Endothelial cell of hepatic sinusoid (primary cell): ENCODE measurements at regions not wholly inside any gene's neighbourhood (a gene's known extent, or its start where the extent isn't known, plus 50 kb on each side); places are given as distances from the start of the nearest gene placed in this dataset.

ENCODE experiments used
- in situ Hi-C: cut with HindIII; loops from 2 replicates; pipeline ENCODE4 v1.10.0; 2017; ENCODE audit warnings: low sequenced_read_pairs

DNA sequence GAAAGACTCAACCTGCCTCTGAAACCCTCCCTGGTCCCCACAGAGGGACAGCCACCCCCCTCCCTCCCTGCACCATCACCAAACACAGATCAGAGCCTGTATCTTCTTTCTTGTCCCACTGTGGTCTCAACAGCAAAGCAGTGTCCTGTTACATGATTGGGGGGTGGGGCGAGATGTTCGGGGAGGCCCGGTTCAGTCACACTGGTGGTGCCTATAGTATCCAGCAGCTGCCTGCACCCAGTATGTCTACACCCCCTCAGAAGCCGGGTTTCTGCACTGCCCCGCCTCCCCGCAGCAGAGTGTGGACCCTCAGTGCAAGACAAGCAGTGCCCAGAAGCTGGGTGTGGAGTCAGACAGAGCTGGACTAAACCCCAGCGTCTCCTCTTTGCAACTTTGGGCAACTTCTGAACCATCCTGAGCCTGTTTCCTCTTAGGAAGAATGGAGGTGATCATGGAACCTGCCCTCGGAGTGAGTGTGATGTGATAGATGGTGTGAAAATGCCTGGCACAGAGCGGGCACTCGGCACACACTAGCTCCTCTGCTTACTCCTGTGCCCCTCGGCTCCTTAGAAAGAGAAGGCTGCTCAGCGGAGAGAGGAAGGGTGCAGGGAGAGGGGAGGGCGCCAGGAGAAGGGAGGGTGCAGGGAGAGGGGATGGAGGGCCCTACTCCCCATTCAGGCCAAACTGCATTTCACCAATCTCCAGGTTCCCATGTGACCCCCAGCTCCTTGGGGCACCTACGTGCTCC is 84.0 kb upstream of the TNRC6C start:
- in situ Hi-C loops = loop anchor here (5.0 kb wide), 1 partner anchor 62 kb away; no protein-coding TSS in a partner anchor

DNA sequence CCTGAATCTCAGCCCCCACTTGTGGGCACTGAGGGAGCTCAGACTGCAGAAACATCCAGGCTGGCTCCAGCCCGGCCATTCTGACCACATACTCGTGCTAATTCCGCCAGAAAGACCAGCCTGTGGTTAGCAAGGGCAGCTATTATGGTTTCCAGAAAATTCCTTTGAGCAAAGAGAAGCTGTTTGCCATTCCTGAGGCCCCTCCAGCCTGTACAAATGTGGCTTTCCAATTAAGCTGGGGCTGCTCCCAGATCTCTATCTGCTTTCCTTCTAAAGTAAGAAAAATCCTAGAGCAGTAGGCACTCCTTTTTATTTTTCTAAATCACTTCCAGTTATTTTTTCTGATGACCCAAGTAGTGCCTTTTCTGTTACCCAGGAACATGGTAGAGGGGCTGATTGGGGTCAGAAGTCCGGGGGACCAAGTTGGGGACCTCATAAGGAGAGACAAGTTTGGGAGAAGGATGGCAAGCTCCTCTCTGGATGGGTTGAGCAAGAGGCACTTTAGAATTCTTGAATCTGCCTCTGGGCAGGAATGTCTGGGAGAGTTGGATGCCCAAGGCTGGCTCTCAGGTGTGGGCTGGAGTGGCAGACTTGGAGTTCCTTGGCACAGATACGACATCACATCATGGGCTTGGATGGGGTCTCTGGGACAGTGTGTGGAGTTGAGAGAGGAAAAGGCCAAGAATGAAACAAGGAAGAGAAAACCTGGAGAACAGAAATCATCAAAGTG is 83.3 kb upstream of the TNRC6C start:
- in situ Hi-C loops = no loop called here

GRCh38 chr17:77875881-77876509 is 82.5 kb upstream of the TNRC6C start:
- in situ Hi-C loops = no loop called here

DNA sequence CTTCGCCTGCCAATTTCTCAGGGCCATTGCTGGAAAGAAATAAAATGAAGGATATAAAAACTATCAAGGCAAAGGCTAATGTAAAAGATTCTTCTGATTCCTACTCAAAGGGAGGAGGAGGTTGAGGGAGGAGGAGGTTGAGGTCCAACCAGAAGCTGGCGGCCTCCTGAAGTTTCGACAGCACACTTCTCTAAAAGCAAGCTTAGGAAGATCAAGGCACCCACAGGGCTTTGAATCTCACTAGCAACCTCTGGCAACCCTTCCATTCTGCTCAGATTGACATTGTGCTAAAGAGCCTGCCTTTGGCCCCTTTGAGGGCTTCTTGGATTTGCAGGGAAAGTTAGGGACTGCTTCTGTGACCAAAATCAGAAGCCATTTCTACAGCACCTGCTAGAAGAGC is 81.5 kb upstream of the TNRC6C start:
- in situ Hi-C loops = no loop called here

GRCh38 chr17:77877646-77878355 is 80.7 kb upstream of the TNRC6C start:
- in situ Hi-C loops = no loop called here

GRCh38 chr17:77879226-77879895 is 79.1 kb upstream of the TNRC6C start:
- in situ Hi-C loops = no loop called here

GRCh38 chr17:77879896-77880280 is 78.6 kb upstream of the TNRC6C start:
- in situ Hi-C loops = no loop called here

GRCh38 chr17:77880711-77881450 is 77.6 kb upstream of the TNRC6C start:
- in situ Hi-C loops = no loop called here

GRCh38 chr17:77881545-77881944 is 77.0 kb upstream of the TNRC6C start:
- in situ Hi-C loops = no loop called here

DNA sequence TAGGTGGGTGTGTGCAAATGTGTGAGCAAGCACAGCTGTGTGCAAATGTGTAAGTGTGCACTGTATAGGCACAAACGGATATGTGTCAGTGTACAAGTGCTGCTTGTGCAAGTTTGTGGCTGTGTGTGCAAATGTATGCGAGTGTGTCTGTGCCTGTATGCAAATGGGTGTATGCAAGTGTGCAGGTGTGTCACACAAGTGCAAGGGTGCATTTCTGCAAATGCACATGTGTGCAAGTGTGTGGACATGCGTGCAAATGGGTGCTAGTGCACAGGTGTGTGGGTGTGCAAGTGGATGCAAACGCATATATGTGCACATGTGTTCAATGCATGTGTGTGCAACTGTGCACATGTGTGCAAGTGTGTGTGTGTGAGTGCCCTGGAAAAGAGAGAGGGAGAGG is 76.5 kb upstream of the TNRC6C start:
- in situ Hi-C loops = no loop called here

GRCh38 chr17:77882481-77883212 is 75.9 kb upstream of the TNRC6C start:
- in situ Hi-C loops = no loop called here

GRCh38 chr17:77883213-77883650 is 75.3 kb upstream of the TNRC6C start:
- in situ Hi-C loops = no loop called here

- in situ Hi-C loops = no loop called here
Observed at GRCh38 chr17:77884019-77884418, 74.5 kb upstream of the TNRC6C start.

DNA sequence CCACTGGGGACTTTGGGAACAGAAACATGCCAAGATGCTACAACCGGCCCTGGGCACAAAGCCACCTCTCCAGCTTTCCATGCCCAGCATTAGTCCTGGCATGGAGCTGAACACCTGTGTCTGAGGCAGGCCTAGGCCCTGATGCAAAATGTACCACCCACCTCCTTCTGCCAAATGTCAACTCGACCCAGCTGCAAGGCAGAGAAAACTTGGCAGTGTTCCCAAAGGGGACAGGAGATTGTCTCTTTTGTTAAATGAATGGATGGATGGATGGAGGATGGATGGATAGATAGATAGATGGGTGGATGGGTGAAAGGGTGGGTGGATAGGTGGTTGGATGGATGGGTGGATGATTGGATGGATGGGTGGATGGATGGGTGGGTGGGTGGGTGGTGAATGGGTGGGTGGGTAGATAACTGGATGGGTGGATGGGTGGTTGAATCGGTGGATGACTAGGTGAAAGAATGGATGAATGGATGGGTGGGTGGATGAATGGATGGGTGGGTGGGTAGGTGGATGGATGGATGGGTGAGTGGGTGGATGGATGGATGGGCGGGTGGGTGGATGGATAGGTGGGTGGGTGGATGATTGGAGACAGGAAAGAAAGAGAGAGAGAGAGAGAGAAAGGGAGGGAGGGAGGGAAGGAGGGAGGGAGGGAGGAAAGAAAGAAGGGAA is 73.4 kb upstream of the TNRC6C start:
- in situ Hi-C loops = no loop called here

GRCh38 chr17:77885678-77886386 is 72.7 kb upstream of the TNRC6C start:
- in situ Hi-C loops = no loop called here

DNA sequence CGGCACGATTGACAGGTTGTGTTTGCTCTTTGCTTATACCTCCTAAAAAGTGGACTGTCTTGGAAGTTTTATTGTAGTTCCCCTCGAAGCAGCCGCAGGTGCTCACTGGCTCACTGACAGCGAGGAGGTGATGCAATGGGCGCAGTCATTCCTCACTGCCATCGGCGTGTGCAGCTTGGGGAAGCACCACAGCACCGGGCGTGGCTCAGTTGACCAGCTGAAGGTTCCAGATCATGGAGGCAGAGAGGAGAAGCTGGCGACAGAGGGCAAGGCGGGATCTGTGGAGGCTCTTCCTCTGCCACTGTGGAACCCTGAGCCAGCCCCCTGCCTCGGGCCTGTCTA is 72.1 kb upstream of the TNRC6C start:
- in situ Hi-C loops = no loop called here

GRCh38 chr17:77887110-77887463 is 71.4 kb upstream of the TNRC6C start:
- in situ Hi-C loops = no loop called here

DNA sequence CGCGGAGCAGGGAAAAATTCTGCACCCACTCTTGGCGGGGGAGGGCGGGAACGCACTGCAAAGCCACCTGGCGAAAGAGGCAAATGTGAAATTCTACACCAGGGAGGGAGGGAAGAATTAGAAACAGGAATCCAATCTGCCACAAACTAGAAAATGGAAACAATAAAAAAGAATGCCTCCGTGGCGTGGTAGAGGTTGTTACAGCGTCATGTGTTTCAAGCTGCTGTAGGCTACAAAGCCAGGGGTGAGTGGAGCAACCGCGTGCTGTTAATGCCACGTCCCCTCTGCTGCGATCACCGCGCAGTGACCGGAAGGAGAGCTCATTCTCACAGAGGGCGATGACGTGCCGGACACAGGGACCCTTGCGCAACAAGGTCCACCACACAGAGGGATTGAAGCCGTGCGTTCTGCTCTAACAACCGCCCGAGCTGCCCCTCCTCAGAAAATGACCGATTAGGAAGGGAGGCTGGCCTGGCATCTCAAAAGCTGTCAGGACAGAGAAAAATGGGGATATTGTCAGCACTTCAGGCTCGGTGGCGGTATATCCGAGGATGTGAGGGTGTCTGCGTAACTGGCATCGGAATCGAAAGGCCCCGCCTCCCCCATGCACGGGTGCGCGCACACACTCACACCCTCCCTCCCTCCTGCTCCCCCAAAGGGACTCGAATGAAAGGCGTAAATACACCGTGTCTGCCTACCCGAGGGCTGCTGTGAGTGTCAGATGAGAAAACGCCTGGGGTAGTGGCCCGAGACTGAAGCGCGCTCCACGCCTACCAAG is 70.8 kb upstream of the TNRC6C start:
- in situ Hi-C loops = no loop called here
